Motor neuron (in vitro differentiated cells): ENCODE measurements at regions not wholly inside any gene's neighbourhood (a gene's known extent, or its start where the extent isn't known, plus 50 kb on each side); places are given as distances from the start of the nearest gene placed in this dataset.
A peak's percentile ranks its signal among the peaks of the same experiment; 100 is the strongest.
"Not testable (repeated sequence)": the region's sequence is repeated elsewhere in the genome, so short reads cannot be mapped to it uniquely, and the experiment has no call there.

Experiments
- ATAC-seq, 8 experiments: fragments of 200-7000 bp; cut with Tn5 transposase; replicated peaks in 6 of 8; 2 replicates each; pipeline ENCODE4 v1.8.0; 2021; ENCODE audit warnings: mild to moderate bottlenecking in 8 of 8, moderate library complexity in 8 of 8
- H3K27ac ChIP-seq, 2 donors: fragments of 250-450 bp; sonication (Bioruptor Pico); 2 replicates each; pipeline ENCODE4 v1.9.0; 2021; ENCODE audit warnings: antibody characterized with exemption in 2 of 2, mild to moderate bottlenecking in 2 of 2, moderate library complexity in 1 of 2
- H3K4me1 ChIP-seq, 2 donors: fragments of 250-450 bp; sonication (Bioruptor Pico); replicated peaks in 1 of 2; 2 replicates each; pipeline ENCODE4 v1.6.1; 2021; ENCODE audit warnings: antibody characterized with exemption in 2 of 2, mild to moderate bottlenecking in 2 of 2, moderate library complexity in 1 of 2
- H3K4me3 ChIP-seq, 5 donors: fragments of 250-450 bp; sonication (Bioruptor Pico); 2 replicates each; pipeline ENCODE4 v1.9.0; 2021; ENCODE audit warnings: antibody characterized with exemption in 5 of 5, mild to moderate bottlenecking in 5 of 5, moderate library complexity in 4 of 5
- WGBS, 10 experiments: fragments of 450-650 bp; shearing (Covaris generic); methylation state at CpG; one replicate each; pipeline ENCODE4 v1.0.0; 2022; 5-methylcytosine and 5-hydroxymethylcytosine counted together
- in situ Hi-C, 9 experiments: fragments of 400-800 bp; cut with MboI; loops; one replicate each; pipeline ENCODE4 v1.15.0; 2021; ENCODE audit warnings: low sequenced_read_pairs in 9 of 9, low pct_unique_long_range_greater_than_20kb in 2 of 9; ENCODE audit not compliant: unreplicated experiment in 9 of 9

DNA sequence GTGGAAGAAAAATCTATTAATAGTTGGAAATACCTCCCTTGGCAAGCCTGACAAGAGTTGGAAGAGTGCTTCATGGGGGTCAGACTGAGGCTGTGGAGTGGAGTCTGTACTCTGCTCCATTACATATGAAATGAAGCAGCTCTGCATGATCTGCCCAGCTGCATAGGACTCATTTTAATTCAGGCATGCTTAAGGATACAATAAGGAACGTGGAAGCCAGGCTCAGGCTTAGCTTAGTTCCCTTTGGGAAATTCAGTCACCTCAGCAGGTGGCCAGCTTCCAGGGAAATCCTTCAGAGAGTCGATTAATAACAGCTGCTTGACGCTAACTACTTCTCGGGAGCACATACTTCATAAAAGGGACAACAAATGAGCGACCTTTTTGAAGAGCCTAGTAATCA lies 1672.9 kb upstream of the WWC1 start:
- peaks cover 0 to 8% of the 10 kb centered on the region in 2 donors for H3K4me1 ChIP-seq
- WGBS, 10 experiments = 0 to 60% (median 30%) methylated on average over 1 to 5 of the region's 5 CpGs; no CpG with 5 or more reads in 2 of the 10 experiments
- H3K4me3 ChIP-seq = no peak overlapping the region
- peak in 3 of 8 experiments; percentile 11 to 26 (median 25) for ATAC-seq
- no peak overlapping the region for H3K27ac ChIP-seq
- in situ Hi-C loops = no loop called here

DNA sequence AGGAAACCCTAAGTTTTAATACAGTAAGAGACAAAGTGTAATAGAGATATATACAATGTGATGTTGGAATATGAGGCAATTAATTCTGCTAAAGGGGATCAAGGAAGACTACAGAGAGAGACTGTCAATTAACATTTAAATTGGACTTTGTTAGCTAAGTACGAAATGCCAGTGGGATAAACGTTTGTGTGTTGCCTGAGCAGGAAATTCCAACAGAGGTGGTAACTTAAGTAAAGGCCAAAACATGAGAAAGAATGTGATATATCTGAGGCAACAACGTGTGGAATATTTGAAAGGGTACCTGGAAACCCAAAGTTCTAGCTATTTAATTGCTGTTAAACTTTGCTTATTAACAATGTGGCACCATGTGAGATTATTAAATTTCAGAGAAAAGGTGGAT lies 1666.9 kb upstream of the WWC1 start:
- peak in 1 of 8 experiments; percentile 38 for ATAC-seq
- Histone ChIP-seq H3K4me3 (no peak overlapping the region), H3K4me1 (no peaks in the 10 kb centered on the region), H3K27ac (no peak overlapping the region)
- WGBS, 10 experiments = 0 to 40% (median 15%) methylated on average over 1 to 3 of the region's 3 CpGs
- in situ Hi-C loops = no loop called here

DNA sequence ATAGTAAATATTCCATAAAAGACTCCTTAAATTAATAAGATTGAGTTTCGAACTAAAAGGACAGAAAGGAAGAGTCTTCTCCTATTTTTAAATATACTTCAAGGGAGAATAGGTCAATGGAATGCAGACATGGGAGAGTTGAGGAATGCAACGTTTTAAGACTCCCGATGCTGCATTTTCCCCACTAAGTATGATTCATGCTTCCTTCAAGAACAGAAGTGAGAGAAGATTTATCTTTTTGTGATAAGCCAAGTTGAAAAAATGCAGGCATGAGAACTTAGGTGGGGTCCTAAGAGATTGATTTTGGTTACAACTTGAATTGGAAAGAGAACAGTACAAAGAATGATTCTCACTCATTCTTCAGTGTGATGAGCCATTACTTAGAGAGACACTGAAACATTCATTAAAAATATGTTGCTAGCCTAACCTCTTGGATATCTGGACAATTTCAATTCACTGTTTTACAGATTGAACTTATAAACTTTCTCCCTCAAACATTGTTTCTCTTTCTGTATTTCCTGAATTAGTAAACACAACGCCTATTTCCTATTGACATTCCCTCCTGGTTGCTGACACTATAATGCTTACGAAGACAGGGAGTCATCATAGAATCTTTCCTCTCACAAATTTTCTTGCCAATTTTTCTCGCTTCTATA lies 1666.1 kb upstream of the WWC1 start:
- ATAC-seq = no peak
- Histone ChIP-seq H3K27ac (no peak overlapping the region), H3K4me1 (no peaks in the 10 kb centered on the region), H3K4me3 (no peak overlapping the region)
- in situ Hi-C loops = no loop called here
- WGBS, 10 experiments = 0 to 96% (median 71%) methylated on average over 3 to 6 of the region's 6 CpGs

DNA sequence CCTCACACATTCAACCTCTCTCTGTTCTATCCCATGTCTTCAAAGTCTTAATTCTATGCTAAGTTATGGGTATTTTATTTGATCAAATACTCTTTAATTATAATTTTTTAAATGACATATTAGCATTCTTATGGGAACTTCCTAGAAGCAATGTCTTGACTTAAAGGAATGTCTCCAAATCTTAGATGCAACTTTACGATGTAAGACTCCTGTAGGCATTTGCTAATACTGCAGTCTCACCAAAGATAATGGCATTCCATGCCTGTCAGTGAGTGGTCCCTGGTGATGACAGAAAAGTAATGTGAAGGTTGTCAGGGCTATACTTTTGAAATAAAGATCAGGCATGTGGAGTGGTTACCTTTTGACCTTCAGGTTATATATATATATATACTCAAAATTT lies 1654.2 kb upstream of the WWC1 start:
- Histone ChIP-seq H3K27ac (no peak overlapping the region), H3K4me3 (no peak overlapping the region), H3K4me1 (peaks cover 0 to 9% of the 10 kb centered on the region in 2 donors)
- in situ Hi-C loops = no loop called here
- peak in 1 of 8 experiments; percentile 30 for ATAC-seq
- WGBS, 10 experiments = 0 to 100% (median 73%) methylated on average over 1 of the region's 1 CpG; no CpG with 5 or more reads in 4 of the 10 experiments

DNA sequence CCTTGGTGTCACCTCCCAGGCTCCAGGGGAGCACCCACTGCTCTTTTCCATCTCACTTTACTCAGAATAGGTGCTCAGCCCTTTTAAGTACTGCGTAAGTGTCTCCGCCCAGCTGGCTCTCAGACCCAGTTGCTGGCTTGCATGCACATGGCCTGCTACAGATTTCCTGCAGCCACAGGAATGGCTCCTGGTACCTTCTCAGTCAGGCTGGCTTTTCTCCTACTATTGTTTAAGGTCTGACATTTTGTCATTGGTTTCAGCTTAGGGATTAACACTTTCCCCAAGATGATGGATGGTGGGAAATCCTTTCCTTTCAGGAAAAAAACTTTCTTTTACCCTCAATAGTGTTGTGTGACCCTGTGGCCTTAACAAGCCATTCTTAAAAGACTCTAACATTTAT lies 1652.3 kb upstream of the WWC1 start:
- ATAC-seq = no peak
- in situ Hi-C loops = no loop called here
- 20 to 88% (median 50%) methylated on average over 1 to 2 of the region's 2 CpGs; no CpG with 5 or more reads in 7 of the 10 experiments for WGBS, 10 experiments

DNA sequence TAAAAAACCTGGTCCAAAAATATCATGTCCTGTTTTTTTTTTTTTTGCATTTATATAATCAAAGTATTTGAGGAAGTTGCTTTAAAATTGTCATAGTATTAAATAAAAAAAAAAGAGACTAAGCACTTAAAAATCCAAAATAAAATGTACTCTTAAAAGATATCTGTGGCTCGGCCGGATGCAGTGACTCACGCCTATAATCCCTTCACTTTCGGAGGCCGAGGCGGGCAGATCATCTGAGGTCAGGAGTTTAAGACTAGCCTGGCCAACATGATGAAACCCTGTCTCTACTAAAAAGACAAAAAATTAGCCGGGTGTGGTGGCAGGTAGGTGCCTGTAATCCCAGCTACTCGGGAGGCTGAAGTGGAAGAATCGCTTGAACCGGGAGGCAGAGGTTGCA lies 1651.3 kb upstream of the WWC1 start:
- ATAC-seq, H3K27ac ChIP-seq, H3K4me1 ChIP-seq, in situ Hi-C loops, H3K4me3 ChIP-seq: not testable (repeated sequence)
- WGBS, 10 experiments = 0 to 100% (median 43%) methylated on average over 1 to 10 of the region's 10 CpGs; no CpG with 5 or more reads in 3 of the 10 experiments

More for the DNA sequence above, 1652.3 kb upstream of the WWC1 start:
- Histone ChIP-seq H3K4me1 (peaks cover 0 to 4% of the 10 kb centered on the region in 2 donors), H3K4me3 (no peak overlapping the region), H3K27ac (no peak overlapping the region)

DNA sequence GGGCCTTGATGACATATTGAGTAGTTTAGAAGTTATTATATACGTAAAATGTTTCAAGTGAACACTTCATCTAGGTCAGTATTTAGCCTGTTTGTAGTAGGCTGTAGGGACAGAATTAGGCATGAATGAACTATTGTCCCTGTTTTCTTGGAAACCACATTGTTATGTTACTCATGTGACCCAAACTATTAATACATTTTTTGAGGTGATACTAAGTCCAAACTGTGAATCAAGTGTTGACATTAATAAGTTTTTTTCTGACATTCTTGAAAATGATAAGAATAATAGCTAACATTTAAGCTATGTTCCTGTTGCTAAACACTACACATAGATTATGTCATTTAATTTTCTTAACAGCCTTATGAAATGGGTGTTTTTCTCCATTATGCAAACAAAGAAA lies 1642.7 kb upstream of the WWC1 start:
- no peaks in the 10 kb centered on the region for H3K4me1 ChIP-seq
- in situ Hi-C loops = no loop called here
- no peak for ATAC-seq
- no peak overlapping the region for H3K27ac ChIP-seq
- 0 to 100% (median 25%) methylated on average over 1 of the region's 1 CpG; no CpG with 5 or more reads in 6 of the 10 experiments for WGBS, 10 experiments
- no peak overlapping the region for H3K4me3 ChIP-seq

DNA sequence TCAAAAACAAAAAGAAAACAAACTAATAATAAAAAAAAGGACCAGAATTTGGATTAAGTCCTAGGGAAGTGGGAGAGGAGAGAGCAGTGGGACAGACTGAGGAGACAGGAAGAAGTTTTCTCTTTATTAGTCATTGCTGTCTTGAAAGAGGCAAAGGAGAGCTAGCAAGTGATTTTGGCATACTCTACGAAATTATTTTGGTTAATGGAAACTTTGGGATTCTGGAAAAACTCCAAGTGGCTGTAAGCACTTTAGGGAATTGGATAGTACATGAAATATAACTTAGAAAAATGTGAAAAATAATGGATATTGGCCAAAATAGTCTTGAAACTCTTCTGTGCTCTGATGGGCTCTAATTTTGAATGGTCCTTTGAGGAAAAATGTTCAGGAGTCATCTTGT lies 1641.8 kb upstream of the WWC1 start:
- ATAC-seq = no peak
- Histone ChIP-seq H3K27ac (no peak overlapping the region), H3K4me1 (no peaks in the 10 kb centered on the region), H3K4me3 (no peak overlapping the region)
- 0 to 100% (median 86%) methylated on average over 1 of the region's 1 CpG; no CpG with 5 or more reads in 2 of the 10 experiments for WGBS, 10 experiments
- in situ Hi-C loops = no loop called here

DNA sequence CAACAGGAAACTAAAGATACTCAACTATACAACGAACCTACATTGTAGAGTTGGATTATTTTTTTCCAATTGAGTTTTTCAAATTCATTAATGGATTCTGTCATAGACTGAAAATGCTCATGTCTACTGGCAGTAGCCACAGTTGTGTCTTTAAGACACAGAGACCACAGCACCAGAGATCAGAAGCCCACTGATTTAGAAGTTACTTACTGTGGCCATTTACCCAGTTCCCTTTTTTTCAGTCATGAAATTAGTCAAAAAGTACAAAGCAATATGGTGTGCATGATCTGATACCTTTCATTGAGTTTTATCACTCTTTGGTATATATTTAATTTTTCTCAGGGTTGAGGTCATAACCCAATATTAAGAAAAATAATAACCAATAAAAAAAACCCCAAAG lies 1640.2 kb upstream of the WWC1 start:
- Histone ChIP-seq H3K4me1 (no peaks in the 10 kb centered on the region), H3K27ac (no peak overlapping the region), H3K4me3 (no peak overlapping the region)
- ATAC-seq = no peak
- 0 to 100% (median 57%) methylated on average over 1 of the region's 1 CpG; no CpG with 5 or more reads in 3 of the 10 experiments for WGBS, 10 experiments
- in situ Hi-C loops = no loop called here

DNA sequence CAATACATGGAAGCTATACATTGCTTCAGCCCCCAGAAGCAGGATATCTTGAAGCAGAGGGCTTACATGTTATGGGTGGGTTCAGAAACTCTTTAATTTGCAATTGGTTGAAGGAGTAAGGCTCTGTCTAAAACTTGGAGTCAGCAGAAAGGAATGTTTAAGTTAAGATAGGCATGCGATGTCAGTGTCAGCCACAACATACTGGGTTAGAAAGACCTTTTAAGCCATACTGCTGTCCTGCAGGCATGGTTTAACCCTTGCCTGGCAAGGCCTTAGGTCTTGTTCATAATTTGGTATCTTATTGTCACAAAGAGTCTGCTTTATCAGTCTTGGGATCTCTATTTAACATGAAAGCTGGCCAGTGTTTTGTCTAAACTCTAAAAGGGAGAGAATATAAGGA lies 1619.6 kb upstream of the WWC1 start:
- in situ Hi-C loops = no loop called here
- Histone ChIP-seq H3K4me1 (peaks cover 0 to 2% of the 10 kb centered on the region in 2 donors), H3K4me3 (no peak overlapping the region), H3K27ac (no peak overlapping the region)
- WGBS, 10 experiments = 0 to 100% (median 80%) methylated on average over 1 of the region's 1 CpG; no CpG with 5 or more reads in 5 of the 10 experiments
- no peak for ATAC-seq

DNA sequence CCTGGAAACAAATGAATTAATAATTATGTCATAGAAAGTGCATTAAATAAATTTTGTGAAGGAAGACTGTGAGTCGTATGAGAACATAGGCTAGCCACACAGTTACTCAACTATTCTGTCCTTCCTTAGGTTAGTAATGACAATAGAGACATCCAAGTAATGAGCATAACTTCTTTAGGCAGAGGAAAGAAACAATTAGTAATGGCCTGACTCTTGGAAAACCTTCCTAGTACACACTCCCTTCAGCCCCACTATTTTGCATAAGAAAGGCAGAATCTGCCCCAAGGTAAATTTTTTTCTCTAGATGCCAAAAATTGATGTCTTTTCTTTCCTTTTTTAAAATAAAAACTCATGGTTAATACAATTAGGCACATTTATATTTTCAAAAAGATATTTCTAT lies 1619.0 kb upstream of the WWC1 start:
- ATAC-seq = no peak
- 17 to 86% (median 50%) methylated on average over 1 of the region's 1 CpG; no CpG with 5 or more reads in 5 of the 10 experiments for WGBS, 10 experiments
- in situ Hi-C loops = no loop called here
- Histone ChIP-seq H3K4me3 (no peak overlapping the region), H3K4me1 (peaks cover 0 to 1% of the 10 kb centered on the region in 2 donors), H3K27ac (no peak overlapping the region)

DNA sequence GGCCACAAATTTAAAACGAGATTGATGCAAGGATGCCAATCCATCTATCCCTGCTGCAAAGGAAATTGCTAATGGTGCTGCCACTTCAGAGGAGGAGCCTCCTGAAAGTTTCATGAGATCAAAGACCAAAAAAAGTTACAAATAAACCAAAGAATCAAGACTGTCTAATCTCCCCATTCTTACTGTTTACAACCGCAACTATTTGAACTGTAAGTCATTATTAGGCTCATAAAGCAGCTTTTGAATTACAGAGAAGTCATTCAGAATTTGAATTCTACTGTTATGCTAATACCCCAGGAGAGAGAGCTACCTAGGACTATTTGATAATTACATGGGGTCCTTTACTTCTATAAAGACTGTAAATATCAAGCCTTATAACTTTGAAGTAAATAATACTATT lies 1613.6 kb upstream of the WWC1 start:
- in situ Hi-C loops = no loop called here
- Histone ChIP-seq H3K4me1 (peaks cover 0 to 4% of the 10 kb centered on the region in 2 donors), H3K27ac (no peak overlapping the region), H3K4me3 (no peak overlapping the region)
- no peak for ATAC-seq
- 0 to 72% (median 25%) methylated on average over 1 to 2 of the region's 2 CpGs for WGBS, 10 experiments

DNA sequence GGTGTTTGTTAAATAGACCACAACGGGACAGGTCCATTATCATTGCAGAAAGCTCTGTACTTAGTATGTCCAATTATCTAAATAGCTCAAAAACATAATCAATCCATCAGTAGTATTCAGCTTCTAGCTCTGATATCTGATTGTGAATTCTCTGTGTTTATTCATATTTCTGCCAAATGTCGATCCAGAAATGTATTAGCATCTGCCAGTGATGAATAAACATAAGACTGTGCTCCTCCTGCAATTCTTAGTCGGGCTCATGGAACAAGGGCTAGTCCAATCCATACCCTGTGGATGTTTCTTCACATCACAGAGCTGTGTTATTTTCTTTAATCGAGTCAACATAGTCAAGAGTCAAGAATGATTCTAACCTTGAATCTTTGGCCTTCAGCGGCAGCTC lies 1612.1 kb upstream of the WWC1 start:
- in situ Hi-C loops = no loop called here
- H3K4me3 ChIP-seq = no peak overlapping the region
- 0 to 100% (median 15%) methylated on average over 1 to 4 of the region's 5 CpGs; no CpG with 5 or more reads in 3 of the 10 experiments for WGBS, 10 experiments
- ATAC-seq = no peak
- peaks cover 0 to 4% of the 10 kb centered on the region in 2 donors for H3K4me1 ChIP-seq
- no peak overlapping the region for H3K27ac ChIP-seq

DNA sequence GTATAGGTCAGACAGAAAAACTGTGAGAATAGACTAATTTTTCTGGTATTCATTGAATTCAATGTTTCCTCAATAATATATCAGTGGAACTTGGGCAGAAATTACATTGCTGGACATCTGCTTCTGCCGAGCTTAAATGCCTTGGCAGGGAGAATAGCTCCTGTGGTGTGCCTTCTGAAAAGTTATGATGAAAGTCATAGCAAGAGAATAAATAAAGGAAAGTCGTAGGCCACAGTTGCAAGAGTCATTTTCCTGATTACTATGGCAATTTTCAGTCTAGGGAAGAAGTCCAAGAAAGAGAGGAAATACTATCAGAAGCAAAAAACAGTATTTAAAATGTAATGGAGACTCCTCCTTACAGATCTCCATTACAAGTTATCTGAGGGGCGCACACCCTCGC lies 1596.1 kb upstream of the WWC1 start:
- Histone ChIP-seq H3K27ac (no peak overlapping the region), H3K4me3 (no peak overlapping the region), H3K4me1 (peaks cover 8 to 23% of the 10 kb centered on the region in 2 donors)
- no peak for ATAC-seq
- WGBS, 10 experiments = 0 to 100% (median 86%) methylated on average over 1 to 4 of the region's 4 CpGs; no CpG with 5 or more reads in 1 of the 10 experiments
- in situ Hi-C loops = no loop called here
